ENCODE measurements at regions not wholly inside any gene's neighbourhood (a gene's known extent, or its start where the extent isn't known, plus 50 kb on each side); places are given as distances from the start of the nearest gene placed in this dataset.

- no peak overlapping the region for H3K4me3 Mint-ChIP-seq (ENCODE audit: low read depth)
- no peak for DNase-seq (ENCODE audit: low spot score, unreplicated experiment)
- H3K27ac Mint-ChIP-seq, result no peak overlapping the region
- TF ChIP-seq CTCF (IDR thresholded peaks at IDR 0.05; ENCODE audit: unreplicated experiment), result no peak
- H3K9me3 Mint-ChIP-seq (ENCODE audit: low read depth), result peaks cover 10% of the 10 kb centered on the region
- H3K27me3 Mint-ChIP-seq, result no peaks in the 10 kb centered on the region
- peaks cover 2% of the 10 kb centered on the region for H3K36me3 Mint-ChIP-seq (ENCODE audit: insufficient read depth)
- H3K4me1 Mint-ChIP-seq (ENCODE audit: low read depth), result no peaks in the 10 kb centered on the region
Observed at GRCh38 chr3:963755-964154, 129.1 kb upstream of the CNTN6 start.

GRCh38 chr3:965826-966225 lies 127.0 kb upstream of the CNTN6 start:
- H3K4me1 Mint-ChIP-seq (ENCODE audit: low read depth), result no peaks in the 10 kb centered on the region
- peaks cover 8% of the 10 kb centered on the region for H3K9me3 Mint-ChIP-seq (ENCODE audit: low read depth)
- no peak for TF ChIP-seq CTCF (IDR thresholded peaks at IDR 0.05; ENCODE audit: unreplicated experiment)
- DNase-seq (ENCODE audit: low spot score, unreplicated experiment), result no peak
- no peaks in the 10 kb centered on the region for H3K27me3 Mint-ChIP-seq
- no peak overlapping the region for H3K27ac Mint-ChIP-seq
- peaks cover 2% of the 10 kb centered on the region for H3K36me3 Mint-ChIP-seq (ENCODE audit: insufficient read depth)
- no peak overlapping the region for H3K4me3 Mint-ChIP-seq (ENCODE audit: low read depth)

- Mint-ChIP-seq H3K27ac (no peak overlapping the region), H3K4me3 (ENCODE audit: low read depth) (no peak overlapping the region), H3K9me3 (ENCODE audit: low read depth) (peaks cover 9% of the 10 kb centered on the region), H3K4me1 (ENCODE audit: low read depth) (no peaks in the 10 kb centered on the region), H3K36me3 (ENCODE audit: insufficient read depth) (peaks cover 2% of the 10 kb centered on the region), H3K27me3 (no peaks in the 10 kb centered on the region)
- TF ChIP-seq CTCF (IDR thresholded peaks at IDR 0.05; ENCODE audit: unreplicated experiment), result no peak
- DNase-seq (ENCODE audit: low spot score, unreplicated experiment), result no peak
Observed at GRCh38 chr3:966341-966740, 126.5 kb upstream of the CNTN6 start.

GRCh38 chr3:973340-973739 lies 119.5 kb upstream of the CNTN6 start:
- no peaks in the 10 kb centered on the region for H3K4me1 Mint-ChIP-seq (ENCODE audit: low read depth)
- no peak overlapping the region for H3K27ac Mint-ChIP-seq
- no peak for DNase-seq (ENCODE audit: low spot score, unreplicated experiment)
- H3K27me3 Mint-ChIP-seq, result no peaks in the 10 kb centered on the region
- H3K4me3 Mint-ChIP-seq (ENCODE audit: low read depth), result no peak overlapping the region
- TF ChIP-seq CTCF (IDR thresholded peaks at IDR 0.05; ENCODE audit: unreplicated experiment), result no peak
- peaks cover 10% of the 10 kb centered on the region for H3K9me3 Mint-ChIP-seq (ENCODE audit: low read depth)
- H3K36me3 Mint-ChIP-seq (ENCODE audit: insufficient read depth), result no peaks in the 10 kb centered on the region

- Mint-ChIP-seq H3K4me1 (ENCODE audit: low read depth) (no peaks in the 10 kb centered on the region), H3K36me3 (ENCODE audit: insufficient read depth) (no peaks in the 10 kb centered on the region), H3K27me3 (no peaks in the 10 kb centered on the region), H3K4me3 (ENCODE audit: low read depth) (no peak overlapping the region), H3K9me3 (ENCODE audit: low read depth) (peaks cover 14% of the 10 kb centered on the region), H3K27ac (no peak overlapping the region)
- no peak for TF ChIP-seq CTCF (IDR thresholded peaks at IDR 0.05; ENCODE audit: unreplicated experiment)
- no peak for DNase-seq (ENCODE audit: low spot score, unreplicated experiment)
Observed at GRCh38 chr3:976006-976405, 116.8 kb upstream of the CNTN6 start.

Data from progenitor cell of endocrine pancreas (in vitro differentiated cells).